Stimulated activated CD8-positive, alpha-beta memory T cell treated with anti-CD3 and anti-CD28 coated beads, Interleukin-12 subunit alpha, Interleukin-12 subunit beta, amount 100 ng/mL, for 4 hours (primary cell): ENCODE measurements at regions not wholly inside any gene's neighbourhood (a gene's known extent, or its start where the extent isn't known, plus 50 kb on each side); places are given as distances from the start of the nearest gene placed in this dataset.
"Not testable (repeated sequence)": the region's sequence is repeated elsewhere in the genome, so short reads cannot be mapped to it uniquely, and the experiment has no call there.

Source experiments
- DNase-seq: peaks from one replicate; pipeline ENCODE4 v3.0.0-alpha.2; 2020; ENCODE audit warnings: low read depth

- DNase-seq: no peak
Measured at GRCh38 chr13:31517599-31517998, 221.7 kb upstream of the RXFP2 start.

- no peak for DNase-seq
Measured at GRCh38 chr13:31518645-31519044, 220.7 kb upstream of the RXFP2 start.

GRCh38 chr13:31521435-31521834 lies 217.9 kb upstream of the RXFP2 start:
- DNase-seq: no peak

DNA sequence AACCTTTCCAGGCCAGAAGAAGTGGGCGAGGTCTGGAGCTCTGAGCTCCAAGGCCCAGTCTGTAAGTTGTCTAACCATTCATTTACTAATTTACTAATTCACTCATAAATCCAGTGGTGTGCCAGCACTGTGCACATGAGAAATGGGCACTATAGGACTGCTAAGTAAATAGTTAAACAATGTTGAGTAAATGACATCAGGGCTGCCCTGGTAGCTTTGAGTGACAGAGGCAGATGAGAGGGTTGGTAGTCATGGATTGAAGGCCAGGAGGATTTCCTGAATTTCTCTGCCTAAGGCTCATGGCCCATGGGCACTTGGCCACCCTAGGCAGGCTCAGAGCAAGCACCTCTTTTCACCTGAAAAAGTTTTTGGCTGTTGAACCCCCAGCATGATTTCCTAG lies 216.9 kb upstream of the RXFP2 start:
- no peak for DNase-seq

DNA sequence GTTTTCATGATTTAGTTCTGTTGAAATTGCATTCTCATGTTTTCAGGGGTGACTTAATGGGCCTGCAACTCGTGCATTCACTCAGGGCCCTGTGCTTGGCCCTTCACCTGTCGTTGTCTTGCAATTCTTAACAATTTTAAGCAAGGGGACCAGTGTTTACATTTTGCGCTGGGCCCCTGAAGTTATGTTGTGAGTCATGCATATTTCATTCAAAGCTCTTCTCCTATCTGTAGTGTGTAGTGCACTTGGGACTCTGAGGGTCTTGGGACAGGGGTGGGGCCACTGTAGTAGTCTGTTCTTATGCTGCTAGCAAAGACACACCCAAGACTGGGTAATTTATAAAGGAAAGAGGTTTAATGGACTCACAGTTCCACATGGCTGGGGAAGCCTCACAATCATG lies 211.2 kb upstream of the RXFP2 start:
- DNase-seq: no peak

- no peak for DNase-seq
Measured at GRCh38 chr13:31528758-31529157, 210.6 kb upstream of the RXFP2 start.

GRCh38 chr13:31530922-31531321 lies 208.4 kb upstream of the RXFP2 start:
- DNase-seq: no peak

GRCh38 chr13:31537052-31537451 lies 202.3 kb upstream of the RXFP2 start:
- no peak for DNase-seq

DNA sequence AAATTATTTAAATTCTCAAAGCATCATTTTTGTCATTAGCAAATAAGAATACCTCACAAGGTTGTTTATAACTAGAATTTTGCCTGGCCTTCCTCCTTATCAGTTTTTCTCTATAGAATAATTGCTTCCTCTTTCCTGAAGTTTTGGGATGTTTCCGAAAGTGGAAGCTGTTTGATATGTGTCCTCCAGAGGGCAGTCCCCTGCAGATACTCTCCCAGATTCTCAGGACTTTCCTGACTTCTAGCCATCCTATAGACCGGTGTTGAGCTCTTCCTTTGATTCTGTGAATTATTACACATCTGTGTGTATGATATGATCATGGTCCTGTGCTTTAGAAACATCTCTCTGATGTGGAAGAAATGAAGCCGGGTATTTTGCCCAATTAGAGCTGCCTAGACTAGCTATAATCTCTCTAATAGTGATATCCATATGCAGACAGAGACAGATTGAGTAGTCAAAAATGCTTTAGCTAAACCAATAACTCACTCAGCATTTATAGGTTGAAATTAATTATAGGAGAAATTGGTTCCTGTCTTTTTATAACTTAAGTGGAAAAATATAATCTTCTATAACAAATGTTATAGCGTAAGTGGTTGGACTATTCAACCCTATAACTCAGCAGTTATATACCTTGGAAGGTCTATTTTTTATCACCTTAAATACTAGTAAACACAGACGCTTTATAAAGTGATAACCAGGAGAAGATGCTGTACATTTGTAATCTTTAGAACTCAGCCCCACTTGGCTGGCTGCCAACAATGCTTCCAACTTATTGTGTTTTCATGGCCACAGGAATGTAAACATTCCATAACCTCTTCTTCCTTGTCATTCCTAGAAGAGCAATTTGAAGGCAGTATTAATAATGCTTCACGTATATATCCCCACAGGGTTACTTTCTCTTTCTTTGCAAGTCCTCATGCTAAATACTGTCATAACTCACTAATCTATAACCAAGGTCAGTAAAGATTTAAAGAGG lies 201.0 kb upstream of the RXFP2 start:
- DNase-seq: no peak

GRCh38 chr13:31540281-31540680 lies 199.0 kb upstream of the RXFP2 start:
- no peak for DNase-seq

DNA sequence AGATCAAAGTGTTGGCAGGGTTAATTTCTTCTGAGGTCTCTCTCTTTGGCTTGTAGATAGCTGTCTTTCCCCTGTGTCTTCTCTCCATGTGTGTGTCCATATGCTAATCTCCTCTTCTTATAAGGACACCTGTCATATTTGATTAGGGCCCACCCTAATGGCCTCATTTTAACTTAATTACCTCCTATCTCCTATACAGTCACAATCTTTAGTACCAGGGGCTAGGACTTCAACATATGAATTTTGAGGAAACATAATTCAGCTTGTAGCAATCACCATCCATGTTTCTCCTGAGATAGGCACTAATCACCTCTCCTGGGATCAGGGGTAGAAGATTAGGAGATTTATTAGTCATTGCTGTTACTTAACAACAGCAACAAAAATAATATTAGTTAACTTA lies 196.1 kb upstream of the RXFP2 start:
- no peak for DNase-seq

DNA sequence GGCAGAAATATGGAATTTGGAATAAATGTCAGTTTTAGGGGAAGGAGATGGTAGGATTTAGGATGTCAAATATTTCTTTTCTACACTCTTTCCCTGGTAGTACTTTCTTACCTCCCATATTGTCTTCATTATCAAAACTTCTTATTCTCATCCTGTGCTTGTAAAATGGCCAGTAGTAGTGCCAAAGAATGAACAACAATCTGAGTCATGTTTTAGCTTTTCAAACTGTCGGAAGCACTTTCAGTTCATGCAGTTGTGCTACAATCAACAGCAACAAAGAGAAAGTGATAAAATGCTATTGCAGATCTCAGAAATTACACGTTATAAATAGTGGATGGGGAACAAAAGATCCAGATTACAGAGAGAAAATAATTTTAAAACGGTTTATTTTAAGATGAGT lies 193.7 kb upstream of the RXFP2 start:
- no peak for DNase-seq

DNA sequence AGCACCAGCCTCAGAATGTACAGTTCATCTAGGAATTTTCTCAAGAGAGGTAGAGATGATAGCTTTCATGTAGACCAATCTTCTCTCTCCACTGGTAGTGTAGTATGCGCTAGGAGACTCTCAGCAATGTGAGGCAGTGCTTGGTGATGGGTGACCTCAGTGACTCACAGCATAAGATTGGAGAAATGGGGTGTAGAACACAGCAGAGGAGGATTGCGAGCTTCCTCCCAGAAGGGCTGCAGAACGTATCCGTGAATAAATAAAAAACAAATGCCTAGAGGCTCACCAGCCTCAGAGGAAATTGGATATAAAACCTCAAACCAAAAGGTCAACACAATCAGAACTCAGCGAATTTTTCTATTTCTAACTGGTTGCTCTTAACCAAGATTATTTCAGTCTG lies 182.9 kb upstream of the RXFP2 start:
- no peak for DNase-seq

GRCh38 chr13:31584221-31584620 lies 155.1 kb upstream of the RXFP2 start:
- DNase-seq: not testable (repeated sequence)

DNA sequence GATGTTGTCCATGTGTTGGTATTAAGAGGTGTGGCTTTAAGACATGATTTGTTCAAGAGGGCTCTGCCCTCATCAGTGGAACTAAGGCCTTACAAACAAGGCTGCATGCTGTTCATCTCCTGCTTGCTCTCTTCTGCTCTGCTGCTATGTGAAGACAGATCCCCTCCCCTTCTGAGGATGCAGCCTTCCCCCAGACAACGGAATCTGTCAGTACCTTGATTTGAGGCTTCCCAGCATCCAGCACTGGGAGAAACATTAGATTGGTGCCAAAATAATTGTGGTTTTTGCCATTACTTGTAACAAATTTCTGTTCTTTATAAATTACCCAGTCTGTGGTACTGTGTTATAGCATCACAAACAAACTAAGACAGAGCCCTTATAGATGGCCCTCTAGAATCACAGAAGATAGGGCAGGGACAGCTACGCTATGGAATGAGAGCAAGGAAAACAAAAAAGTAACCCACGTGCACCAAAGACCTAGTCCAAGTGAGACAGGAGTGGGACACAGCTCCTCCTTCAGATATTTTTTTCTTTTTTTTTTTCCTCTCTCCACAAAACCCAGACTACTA lies 151.5 kb upstream of the RXFP2 start:
- DNase-seq: no peak

DNA sequence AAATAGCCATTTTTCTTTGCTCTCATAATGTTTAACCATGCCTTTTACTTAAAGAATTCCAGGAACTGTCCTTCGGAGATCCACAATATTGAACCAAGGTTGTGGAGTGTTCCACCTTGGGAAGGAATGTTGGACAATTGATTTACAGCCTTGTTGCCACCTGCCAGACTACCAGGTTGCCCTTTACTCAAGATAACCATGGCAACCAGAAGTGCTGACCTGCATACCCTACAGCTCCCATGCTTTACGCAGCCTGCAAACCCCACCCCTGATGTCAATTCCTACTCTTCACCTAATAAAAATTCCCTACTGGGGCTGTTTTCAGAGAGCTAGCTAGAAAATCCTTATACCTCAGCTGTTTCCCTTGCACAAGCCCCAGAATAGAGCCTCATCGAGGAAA lies 151.0 kb upstream of the RXFP2 start:
- no peak for DNase-seq

DNA sequence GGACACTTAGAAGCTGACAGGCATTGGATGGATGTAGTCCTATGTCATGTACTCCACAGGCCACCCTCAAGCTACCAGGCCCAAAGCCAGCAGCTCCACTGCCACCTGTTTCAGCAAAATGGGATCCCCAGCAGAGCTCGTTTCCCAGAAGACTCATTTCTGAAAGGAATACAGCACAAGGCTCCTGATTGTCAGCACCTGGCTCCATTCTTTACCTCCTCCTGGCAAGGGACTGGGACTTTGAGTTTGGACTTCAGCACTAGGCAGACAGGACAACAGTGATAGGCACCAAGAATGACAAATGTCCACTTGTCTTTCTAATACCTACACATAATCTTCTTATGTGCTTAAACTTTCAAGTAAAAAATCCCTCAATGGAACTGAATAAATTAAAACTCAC lies 150.4 kb upstream of the RXFP2 start:
- no peak for DNase-seq

DNA sequence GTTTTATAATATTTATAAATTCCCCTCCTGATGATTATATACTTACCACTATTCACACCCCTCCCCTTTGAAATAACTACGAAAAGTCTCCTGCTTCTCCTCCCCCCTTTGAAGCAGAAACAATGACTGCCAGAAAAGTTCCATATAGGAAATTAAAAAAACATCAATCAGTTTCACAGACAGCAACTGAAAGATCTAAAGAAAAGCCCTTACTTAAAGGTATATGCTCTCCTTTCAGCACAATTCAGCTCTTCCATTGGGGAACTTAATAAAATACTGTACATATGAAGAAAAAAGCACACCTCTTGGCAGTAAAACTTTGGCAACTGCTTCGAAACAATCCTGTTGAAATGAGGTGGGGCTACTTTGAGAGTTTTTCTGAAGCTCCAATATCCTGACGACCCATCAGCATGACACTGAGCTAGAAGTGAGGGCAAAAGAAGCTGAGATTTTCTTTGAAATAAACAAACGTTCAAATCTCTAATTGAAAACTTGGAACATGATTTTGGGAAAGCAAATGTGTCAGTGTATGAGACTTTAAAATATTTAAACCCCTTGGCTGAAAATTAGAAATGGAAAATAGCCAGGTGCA lies 147.6 kb upstream of the RXFP2 start:
- DNase-seq: no peak

- DNase-seq: no peak
Measured at GRCh38 chr13:31594056-31594455, 145.3 kb upstream of the RXFP2 start.

- DNase-seq: no peak
Measured at GRCh38 chr13:31595563-31595962, 143.8 kb upstream of the RXFP2 start.

GRCh38 chr13:31598990-31599389 lies 140.3 kb upstream of the RXFP2 start:
- no peak for DNase-seq

GRCh38 chr13:31605076-31605860 lies 134.1 kb upstream of the RXFP2 start:
- DNase-seq: no peak
